HUDEP-2 (cell line): ENCODE measurements at regions not wholly inside any gene's neighbourhood (a gene's known extent, or its start where the extent isn't known, plus 50 kb on each side); places are given as distances from the start of the nearest gene placed in this dataset.
"Not testable (repeated sequence)": the region's sequence is repeated elsewhere in the genome, so short reads cannot be mapped to it uniquely, and the experiment has no call there.

Experiments used
- DNase-seq, 76 experiments: peaks; one replicate each; lab custom pipeline; 2025; ENCODE audit not compliant: unreplicated experiment in 76 of 76; lab: John Stamatoyannopoulos, UW

- no peak for DNase-seq
Observed at GRCh38 chr6:159416891-159417560, 247.8 kb downstream of the FNDC1 start.

DNA sequence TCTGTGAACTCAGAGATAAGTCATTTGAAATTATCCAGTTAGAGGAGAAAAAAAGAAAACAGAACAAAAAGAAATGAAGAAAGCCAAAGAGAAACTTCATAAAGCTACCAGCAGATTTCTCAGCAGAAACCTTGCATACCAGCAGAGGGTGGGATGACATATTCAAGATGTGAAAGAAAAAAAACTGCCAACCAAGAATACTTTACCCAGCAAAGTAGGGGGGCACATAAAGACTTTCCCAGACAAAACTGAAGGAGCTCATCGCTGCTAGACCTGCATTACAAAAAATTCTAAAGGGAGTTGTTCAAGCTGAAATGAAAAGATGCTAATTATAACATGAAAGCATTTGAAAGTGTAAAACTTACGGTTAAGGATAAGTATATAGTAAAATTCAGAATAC is 246.3 kb downstream of the FNDC1 start:
- DNase-seq: no peak

DNA sequence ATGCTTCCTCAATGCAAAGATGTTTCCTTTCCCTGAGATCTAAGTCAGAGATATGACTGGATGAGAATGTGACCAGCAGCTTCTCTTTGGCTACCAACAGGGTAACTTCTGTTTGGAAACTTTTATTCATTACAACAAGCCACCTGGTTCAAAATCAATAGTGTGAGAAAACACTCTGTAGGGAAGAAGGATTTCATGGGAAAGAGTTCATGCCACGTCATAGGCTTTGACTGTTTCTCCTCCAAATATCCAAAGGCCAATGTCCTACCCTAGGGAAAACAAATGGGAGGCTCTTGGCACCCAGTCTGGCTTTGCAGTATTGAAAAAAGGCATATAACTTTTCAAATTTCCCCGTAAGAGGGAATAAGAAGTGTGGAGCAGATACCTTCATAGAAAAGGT is 245.5 kb downstream of the FNDC1 start:
- no peak for DNase-seq

DNA sequence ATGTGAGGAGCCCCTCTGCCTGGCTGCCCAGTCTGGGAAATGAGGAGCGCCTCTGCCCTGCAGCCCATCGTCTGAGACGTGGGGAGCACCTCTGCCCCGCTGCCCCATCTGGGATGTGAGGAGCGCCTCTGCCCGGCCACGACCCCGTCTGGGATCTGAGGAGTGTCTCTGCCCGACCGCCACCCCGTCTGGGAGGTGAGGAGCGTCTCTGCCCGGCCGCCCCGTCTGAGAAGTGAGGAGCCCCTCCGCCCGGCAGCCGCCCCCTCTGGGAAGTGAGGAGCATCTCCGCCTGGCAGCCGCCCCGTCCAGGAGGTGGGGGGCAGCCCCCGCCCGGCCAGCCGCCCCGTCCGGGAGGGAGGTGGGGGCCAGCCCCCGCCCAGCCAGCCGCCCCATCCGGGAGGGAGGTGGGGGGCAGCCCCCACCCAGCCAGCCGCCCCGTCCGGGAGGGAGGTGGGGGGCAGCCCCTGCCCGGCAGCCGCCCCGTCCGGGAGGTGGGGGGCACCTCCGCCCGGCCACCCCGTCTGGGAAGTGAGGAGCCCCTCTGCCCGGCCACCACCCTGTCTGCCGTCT is 238.1 kb downstream of the FNDC1 start:
- not testable (repeated sequence) for DNase-seq

DNA sequence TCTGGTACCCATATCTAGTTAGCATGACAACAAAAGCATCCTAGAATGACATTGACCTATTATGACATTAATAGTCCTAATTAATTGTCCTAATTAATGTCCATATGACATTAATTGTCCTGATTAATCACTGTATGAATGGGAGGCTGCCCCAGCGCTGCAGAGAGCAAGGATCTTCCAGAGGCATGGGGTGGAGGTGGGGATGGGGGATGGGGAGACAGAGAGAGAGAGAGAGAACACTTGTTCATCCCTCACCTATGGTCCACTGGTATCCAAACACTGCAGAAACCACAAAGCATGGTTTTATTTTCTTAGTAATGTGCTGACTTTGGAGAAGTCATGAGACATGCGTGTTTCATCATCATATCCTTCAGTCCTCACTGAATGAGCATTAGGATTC is 235.1 kb downstream of the FNDC1 start:
- no peak for DNase-seq

DNA sequence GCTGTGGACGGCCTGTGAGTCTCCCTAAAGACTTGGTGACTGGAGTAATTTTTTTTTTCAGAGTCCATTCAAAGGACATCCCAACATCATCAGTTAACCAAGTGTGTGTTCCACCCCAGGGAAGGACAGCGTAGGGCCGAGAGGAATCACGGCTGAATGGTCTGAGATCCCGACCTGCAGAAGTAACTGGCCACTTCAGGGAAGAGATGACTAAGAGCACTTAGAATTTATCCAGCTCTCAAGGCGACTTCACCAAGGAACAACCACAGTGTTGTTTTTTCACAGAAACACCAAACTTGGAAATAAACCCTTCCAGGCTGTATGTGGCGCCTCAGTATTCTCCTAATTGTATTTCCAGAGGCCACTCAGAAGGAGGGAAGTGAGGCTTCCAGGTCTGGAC is 231.6 kb downstream of the FNDC1 start:
- DNase-seq: no peak

DNA sequence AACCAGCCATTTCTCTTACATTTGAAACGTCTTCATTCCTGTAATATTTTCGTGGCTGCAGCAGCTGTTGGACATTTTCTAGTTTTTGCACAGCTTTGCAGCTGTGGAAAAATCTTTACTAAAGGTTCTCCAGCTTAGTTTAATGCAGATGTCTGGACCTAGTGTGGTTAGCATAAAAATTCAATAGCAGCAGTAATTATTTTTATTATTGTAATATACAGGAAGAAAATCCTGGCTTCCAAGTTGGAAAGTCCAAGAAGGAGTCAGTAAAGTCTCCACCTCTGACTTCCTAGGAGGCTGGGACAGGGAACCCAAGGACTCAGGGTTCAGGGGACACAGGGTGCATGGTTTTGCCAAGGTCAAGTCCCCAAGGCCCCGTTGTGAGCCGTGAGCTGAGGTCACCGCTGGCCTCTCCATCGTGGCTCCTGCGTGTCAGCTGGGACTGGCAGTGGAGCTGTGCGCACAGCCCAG is 230.6 kb downstream of the FNDC1 start:
- DNase-seq: no peak

DNA sequence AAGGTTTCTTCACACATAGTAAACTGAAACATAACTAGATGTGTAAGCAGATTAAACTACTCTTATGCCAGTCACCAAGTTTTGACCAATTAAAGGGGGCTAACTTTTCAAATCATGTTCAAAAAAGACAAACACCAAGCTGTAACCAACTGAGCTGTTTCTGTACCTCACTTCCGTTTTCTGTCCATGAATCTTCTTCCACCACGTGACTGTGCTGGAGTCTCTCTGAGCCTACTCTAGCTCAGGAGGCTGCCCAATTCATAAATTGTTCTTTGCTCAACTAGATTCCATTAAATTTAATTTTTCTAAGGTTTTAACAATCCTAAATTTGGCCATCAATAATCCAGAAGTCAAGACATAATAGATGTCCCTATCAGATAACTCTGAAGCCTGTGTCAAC is 229.4 kb downstream of the FNDC1 start:
- DNase-seq: no peak

DNA sequence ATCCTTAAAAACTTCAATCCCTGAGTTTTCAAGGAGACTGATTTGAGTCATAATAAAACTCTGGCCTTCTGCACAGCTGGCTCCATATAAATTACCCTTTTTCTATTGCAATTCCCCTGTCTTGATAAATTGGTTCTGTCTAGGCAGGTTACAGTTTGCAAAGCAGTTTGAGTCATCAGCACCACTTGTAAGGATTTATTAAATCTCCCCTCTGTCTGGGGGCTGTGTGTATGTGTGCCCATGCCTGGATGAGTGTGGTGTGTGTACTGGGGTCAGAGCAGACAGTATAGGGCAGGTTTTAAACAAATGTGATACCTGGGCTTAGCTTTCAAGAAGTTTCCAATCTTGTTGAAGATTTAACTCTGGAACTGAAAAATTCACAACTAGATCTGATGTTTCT is 228.6 kb downstream of the FNDC1 start:
- no peak for DNase-seq

- DNase-seq: no peak
Observed at GRCh38 chr6:159395609-159396008, 226.4 kb downstream of the FNDC1 start.

GRCh38 chr6:159392695-159393094 is 223.5 kb downstream of the FNDC1 start:
- not testable (repeated sequence) for DNase-seq

GRCh38 chr6:159390381-159390780 is 221.2 kb downstream of the FNDC1 start:
- DNase-seq: no peak

- DNase-seq: no peak
Observed at GRCh38 chr6:159389695-159390094, 220.5 kb downstream of the FNDC1 start.

DNA sequence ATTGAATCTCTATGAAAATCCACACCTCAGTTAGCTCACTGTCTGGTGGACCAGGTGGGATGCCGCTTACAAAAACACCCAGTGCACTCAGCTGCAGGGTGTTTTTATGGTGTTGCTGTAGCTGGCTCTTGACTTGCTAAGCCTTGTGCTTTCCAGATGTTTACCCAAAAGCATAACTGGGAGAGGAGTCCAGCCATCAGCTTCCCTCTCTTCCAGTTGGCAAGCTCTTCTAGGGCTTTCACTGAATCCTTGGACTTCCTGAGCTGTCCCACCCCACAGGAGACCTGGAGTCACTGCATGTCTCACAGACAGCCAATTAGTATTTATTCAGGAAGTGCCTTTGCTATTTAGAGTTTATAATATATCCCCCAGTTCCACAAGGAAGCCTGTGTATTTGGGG is 210.9 kb downstream of the FNDC1 start:
- DNase-seq: no peak

- DNase-seq: no peak
Observed at GRCh38 chr6:159378411-159379328, 209.5 kb downstream of the FNDC1 start.

- no peak for DNase-seq
Observed at GRCh38 chr6:159376516-159377158, 207.4 kb downstream of the FNDC1 start.

DNA sequence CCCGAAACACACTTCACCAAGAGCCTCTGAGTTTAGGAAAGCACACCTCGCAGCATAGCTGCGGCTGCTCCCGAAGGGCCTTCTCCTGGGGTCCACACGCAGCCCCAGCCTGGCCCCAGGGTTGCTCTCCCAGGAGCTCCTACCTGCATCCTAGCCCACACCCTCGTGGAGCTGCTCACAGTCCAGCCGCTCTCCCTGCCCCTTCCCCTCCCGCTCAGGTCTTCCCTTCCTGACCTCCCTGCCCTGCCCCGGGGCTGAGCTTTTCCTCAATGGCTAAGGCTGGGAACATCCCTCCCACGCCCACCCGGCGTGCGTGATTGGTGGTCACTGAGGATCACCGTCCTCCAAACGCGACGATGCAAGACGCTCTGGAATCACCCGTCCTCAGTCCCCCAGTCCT is 205.8 kb downstream of the FNDC1 start:
- DNase-seq: no peak

- no peak for DNase-seq
Observed at GRCh38 chr6:159373670-159374069, 204.5 kb downstream of the FNDC1 start.

DNA sequence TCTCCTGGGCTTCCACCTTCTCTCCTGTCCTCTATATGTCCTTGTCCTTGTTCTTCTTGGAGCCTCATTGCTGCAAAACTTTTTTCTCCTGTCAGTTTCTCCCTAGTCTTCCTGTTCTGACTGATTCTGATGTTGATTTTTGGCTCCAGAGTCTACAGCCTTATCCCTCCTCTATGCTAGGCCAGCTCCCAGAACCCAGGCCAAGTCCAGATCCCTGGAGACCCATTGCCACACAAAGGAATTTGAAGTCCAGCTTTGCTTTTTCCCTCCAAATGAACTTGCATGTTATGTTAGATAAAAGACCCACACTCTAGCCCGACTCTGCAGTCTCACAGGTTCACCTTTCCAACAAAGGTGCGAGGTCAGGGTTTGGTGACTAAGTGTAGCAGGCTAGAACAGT is 203.1 kb downstream of the FNDC1 start:
- no peak for DNase-seq

DNA sequence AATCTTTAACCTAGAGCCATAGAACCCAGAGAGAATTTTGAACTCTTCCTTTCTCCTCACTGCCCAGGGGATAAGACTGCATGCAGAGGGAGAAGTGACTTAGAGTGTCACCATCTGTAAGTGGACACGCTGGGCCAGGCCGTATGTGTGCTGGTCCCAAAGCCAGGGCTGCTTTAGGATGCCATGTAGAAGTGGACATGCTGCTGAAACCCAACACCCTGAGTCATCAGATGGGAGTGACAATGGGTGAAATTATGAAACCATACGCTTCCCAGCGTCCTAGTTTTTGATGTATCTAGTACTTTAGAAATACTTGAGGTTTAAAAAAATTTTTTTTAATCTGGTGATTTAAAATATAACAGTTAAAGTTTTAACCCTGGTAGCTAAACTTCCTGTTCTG is 191.1 kb downstream of the FNDC1 start:
- no peak for DNase-seq
